Epithelial cell of proximal tubule (primary cell): ENCODE measurements at regions not wholly inside any gene's neighbourhood (a gene's known extent, or its start where the extent isn't known, plus 50 kb on each side); places are given as distances from the start of the nearest gene placed in this dataset.

Source experiments
- DNase-seq: peaks from one replicate; pipeline ENCODE4 v3.0.0-alpha.2; 2011; ENCODE audit warnings: low read depth
- H3K4me3 ChIP-seq: 2 replicates; pipeline ENCODE4 v1.5.1; 2011; ENCODE audit warnings: low read depth, mild to moderate bottlenecking, low read length
- TF ChIP-seq, protein P1 (sequence below): conservative IDR thresholded peaks from 2 replicates; pipeline ENCODE4 v1.5.1; 2012; ENCODE audit warnings: low read depth, mild to moderate bottlenecking, low read length

DNA sequence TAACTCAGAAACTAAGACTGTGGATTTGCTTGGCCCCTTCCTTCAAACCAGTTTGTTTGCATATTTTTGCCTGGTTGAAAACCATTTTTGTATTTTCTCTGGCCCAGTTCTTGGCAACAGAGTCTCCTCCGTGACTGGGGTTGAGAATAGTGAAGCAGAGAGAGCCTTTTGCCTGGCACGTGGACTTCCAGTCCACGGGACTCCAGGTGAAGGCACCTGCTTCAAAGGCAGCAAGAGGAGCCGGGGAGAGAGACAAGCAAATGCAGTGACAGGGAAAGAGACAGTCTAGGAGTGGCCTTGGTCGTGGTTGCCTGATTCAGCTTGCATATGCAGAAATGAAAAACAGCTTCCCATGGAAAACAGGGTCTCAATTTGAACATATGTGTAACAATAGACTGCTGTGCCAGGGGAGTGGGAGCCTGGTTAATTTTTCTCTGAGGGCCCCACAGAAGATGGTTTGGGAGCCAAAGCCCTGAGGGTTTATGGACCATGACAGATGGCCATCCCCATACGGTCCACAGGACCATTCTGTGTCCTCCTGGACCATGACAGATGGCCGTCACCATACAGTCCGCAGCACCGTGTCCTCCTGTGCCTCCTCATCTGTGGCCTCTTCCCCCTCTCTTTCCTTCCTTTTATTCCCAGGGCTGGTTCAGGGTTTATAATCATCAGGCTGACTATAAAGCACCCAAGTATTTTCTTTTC, 272.2 kb upstream of the RASGEF1B start:
- DNase-seq: no peak
- TF ChIP-seq, protein P1, sequence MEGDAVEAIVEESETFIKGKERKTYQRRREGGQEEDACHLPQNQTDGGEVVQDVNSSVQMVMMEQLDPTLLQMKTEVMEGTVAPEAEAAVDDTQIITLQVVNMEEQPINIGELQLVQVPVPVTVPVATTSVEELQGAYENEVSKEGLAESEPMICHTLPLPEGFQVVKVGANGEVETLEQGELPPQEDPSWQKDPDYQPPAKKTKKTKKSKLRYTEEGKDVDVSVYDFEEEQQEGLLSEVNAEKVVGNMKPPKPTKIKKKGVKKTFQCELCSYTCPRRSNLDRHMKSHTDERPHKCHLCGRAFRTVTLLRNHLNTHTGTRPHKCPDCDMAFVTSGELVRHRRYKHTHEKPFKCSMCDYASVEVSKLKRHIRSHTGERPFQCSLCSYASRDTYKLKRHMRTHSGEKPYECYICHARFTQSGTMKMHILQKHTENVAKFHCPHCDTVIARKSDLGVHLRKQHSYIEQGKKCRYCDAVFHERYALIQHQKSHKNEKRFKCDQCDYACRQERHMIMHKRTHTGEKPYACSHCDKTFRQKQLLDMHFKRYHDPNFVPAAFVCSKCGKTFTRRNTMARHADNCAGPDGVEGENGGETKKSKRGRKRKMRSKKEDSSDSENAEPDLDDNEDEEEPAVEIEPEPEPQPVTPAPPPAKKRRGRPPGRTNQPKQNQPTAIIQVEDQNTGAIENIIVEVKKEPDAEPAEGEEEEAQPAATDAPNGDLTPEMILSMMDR: no peak
- H3K4me3 ChIP-seq: no peak overlapping the region

DNA sequence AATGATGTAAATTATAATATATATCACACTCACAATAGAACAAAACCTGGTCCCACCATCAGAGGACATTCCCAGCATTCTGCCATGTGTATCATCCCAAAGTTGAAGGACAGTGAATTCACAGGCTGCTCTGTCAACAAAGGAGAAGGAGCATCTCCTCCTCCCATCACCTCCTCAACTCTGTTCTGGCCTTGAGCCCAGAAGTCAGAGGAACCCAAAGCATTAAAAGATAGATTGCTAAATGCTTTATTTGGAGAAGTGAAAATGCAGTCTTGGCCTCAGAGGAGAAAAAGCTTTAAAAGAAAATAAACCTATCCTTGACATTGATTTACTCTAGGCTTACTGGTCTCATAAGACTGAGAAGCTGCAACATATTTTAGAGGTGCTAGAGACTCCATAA, 268.8 kb upstream of the RASGEF1B start:
- TF ChIP-seq, protein P1: no peak
- DNase-seq: no peak
- no peak overlapping the region for H3K4me3 ChIP-seq

GRCh38 chr4:81738891-81739290, 267.2 kb upstream of the RASGEF1B start:
- TF ChIP-seq, protein P1: no peak
- DNase-seq: no peak
- H3K4me3 ChIP-seq: no peak overlapping the region

DNA sequence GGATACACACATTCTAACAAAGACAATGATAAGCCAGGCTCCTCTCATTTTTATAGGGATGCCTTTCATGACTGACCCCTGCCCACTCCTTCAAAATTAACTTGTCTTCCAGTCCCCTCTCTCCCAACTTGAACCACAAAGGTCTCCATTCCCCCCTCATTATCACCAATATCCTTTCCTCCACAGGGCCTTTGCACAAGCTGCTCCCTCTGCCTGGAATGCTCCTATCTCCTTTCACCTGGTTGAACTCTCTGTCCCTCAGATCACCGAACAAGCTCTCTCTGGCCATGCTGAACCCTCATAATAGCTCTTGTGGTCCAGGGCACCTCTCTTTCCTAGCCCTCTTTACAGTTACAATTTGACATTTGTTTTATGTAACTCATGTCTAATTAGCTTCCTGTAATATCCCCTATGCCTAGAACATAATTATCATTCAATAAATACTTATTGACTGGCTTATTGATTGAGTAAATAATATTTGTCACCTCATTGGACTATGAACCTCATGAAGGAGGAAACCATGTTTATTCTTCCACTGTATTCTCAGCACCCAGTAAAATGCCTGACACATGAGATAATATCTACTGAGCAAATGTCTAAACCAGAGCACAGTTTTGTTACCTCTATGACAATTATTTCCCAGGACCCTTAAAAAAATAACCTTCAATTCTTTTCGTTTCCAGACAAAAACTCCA, 266.3 kb upstream of the RASGEF1B start:
- DNase-seq: no peak
- TF ChIP-seq, protein P1: no peak
- no peak overlapping the region for H3K4me3 ChIP-seq

DNA sequence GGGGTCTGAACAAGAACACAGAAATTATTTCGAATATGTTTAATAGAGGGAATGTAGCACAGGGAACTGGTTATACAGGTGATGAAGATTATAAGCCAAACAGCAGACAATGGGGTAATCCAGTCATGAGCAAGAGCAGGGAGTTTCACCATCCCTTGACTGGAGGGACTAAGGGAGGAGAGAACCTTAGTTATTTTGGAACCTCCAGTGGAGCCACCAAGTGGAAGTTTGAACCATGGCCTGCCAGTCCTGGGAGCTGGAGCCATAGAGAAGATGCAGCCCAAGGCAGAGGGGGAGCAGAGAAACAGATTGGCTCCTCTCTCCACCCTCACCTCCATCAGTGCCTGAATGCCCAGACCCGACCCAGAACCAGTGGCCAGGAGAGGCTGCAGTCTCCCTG, 264.6 kb upstream of the RASGEF1B start:
- DNase-seq: no peak
- TF ChIP-seq, protein P1: no peak
- H3K4me3 ChIP-seq: no peak overlapping the region

GRCh38 chr4:81732980-81733379, 261.3 kb upstream of the RASGEF1B start:
- no peak for DNase-seq
- TF ChIP-seq, protein P1: no peak
- H3K4me3 ChIP-seq: no peak overlapping the region
